GM18511 (cell line): ENCODE measurements at regions not wholly inside any gene's neighbourhood (a gene's known extent, or its start where the extent isn't known, plus 50 kb on each side); places are given as distances from the start of the nearest gene placed in this dataset.

Experiments
- ATAC-seq: cut with Tn5 transposase; IDR thresholded peaks from one replicate; pipeline ENCODE4 v1.9.1; 2021; ENCODE audit warnings: mild to moderate bottlenecking, moderate library complexity; ENCODE audit not compliant: unreplicated experiment

GRCh38 chr6:21844120-21844917, 250.8 kb downstream of the SOX4 start:
- no peak for ATAC-seq

- no peak for ATAC-seq
Measured at GRCh38 chr6:21845018-21845417, 251.5 kb downstream of the SOX4 start.

GRCh38 chr6:21845439-21846140, 252.0 kb downstream of the SOX4 start:
- ATAC-seq: no peak

- no peak for ATAC-seq
Measured at GRCh38 chr6:21846541-21847451, 253.2 kb downstream of the SOX4 start.

- no peak for ATAC-seq
Measured at GRCh38 chr6:21847711-21848480, 254.3 kb downstream of the SOX4 start.

GRCh38 chr6:21850691-21851090, 257.1 kb downstream of the SOX4 start:
- ATAC-seq: no peak

- no peak for ATAC-seq
Measured at GRCh38 chr6:21855811-21856455, 262.4 kb downstream of the SOX4 start.

GRCh38 chr6:21856456-21856825, 262.9 kb downstream of the SOX4 start:
- ATAC-seq: no peak

- no peak for ATAC-seq
Measured at GRCh38 chr6:21856844-21857243, 263.3 kb downstream of the SOX4 start.

- ATAC-seq: no peak
Measured at GRCh38 chr6:21858076-21858475, 264.5 kb downstream of the SOX4 start.

GRCh38 chr6:21859193-21859735, 265.7 kb downstream of the SOX4 start:
- no peak for ATAC-seq

GRCh38 chr6:21861942-21862341, 268.4 kb downstream of the SOX4 start:
- ATAC-seq: no peak

GRCh38 chr6:21864206-21864605, 270.7 kb downstream of the SOX4 start:
- ATAC-seq: no peak

- no peak for ATAC-seq
Measured at GRCh38 chr6:21868226-21868625, 274.7 kb downstream of the SOX4 start.

GRCh38 chr6:21869085-21869771, 275.7 kb downstream of the SOX4 start:
- no peak for ATAC-seq

- no peak for ATAC-seq
Measured at GRCh38 chr6:21870076-21870730, 276.7 kb downstream of the SOX4 start.

GRCh38 chr6:21871831-21872230, 278.3 kb downstream of the SOX4 start:
- no peak for ATAC-seq

- ATAC-seq: no peak
Measured at GRCh38 chr6:21872749-21873148, 279.2 kb downstream of the SOX4 start.

GRCh38 chr6:21873562-21873961, 280.0 kb downstream of the SOX4 start:
- no peak for ATAC-seq
